Activated T-cell treated with anti-CD3 and anti-CD28 coated beads for 24 hours (primary cell): ENCODE measurements at regions not wholly inside any gene's neighbourhood (a gene's known extent, or its start where the extent isn't known, plus 50 kb on each side); places are given as distances from the start of the nearest gene placed in this dataset.
A peak's percentile ranks its signal among the peaks of the same experiment; 100 is the strongest.
"Not testable (repeated sequence)": the region's sequence is repeated elsewhere in the genome, so short reads cannot be mapped to it uniquely, and the experiment has no call there.

Experiments
- DNase-seq: peaks from one replicate; pipeline ENCODE4 v3.0.0-alpha.2; 2020; ENCODE audit warnings: low read depth

DNA sequence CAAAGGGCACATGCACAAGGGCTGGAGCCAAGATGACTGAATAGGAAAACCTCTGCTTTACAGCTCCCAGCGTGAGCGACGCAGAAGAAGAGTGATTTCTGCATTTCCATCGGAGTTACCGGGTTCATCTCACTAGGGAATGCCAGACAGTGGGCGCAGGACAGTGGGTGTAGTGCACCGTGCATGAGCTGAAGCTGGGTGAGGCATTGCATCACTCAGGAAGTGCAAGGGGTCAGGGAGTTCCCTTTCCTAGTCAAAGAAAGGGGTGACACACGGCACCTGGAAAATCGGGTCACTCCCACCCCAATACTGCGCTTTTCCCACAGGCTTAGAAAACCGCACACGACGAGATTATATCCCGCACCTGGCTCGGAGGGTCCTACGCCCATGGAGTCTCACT lies 64.5 kb upstream of the HTR1E start:
- not testable (repeated sequence) for DNase-seq

DNA sequence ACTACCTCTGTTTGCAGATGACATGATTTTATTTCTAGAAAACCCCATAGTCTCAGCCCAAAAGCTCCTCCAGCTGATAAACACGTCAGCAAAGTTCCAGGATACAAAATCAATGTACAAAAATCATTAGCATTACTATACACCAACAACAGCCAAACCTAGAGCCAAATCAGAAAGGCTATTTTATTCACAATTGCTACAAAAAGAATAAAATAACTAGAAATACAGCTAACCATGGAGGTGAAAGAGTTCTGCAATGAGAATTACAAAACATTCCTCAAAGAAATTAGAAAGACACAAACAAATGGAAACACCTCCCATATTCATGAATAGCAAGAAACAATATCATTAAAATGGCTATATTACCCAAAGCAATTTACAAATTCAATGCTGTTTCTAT lies 65.6 kb upstream of the HTR1E start:
- DNase-seq, result no peak

- DNase-seq, result no peak
These were observed 67.8 kb upstream of the HTR1E start for GRCh38 chr6:86869500-86869899.

- DNase-seq, result no peak
These were observed 77.8 kb upstream of the HTR1E start for GRCh38 chr6:86859513-86859912.

GRCh38 chr6:86858970-86859369 lies 78.4 kb upstream of the HTR1E start:
- no peak for DNase-seq

DNA sequence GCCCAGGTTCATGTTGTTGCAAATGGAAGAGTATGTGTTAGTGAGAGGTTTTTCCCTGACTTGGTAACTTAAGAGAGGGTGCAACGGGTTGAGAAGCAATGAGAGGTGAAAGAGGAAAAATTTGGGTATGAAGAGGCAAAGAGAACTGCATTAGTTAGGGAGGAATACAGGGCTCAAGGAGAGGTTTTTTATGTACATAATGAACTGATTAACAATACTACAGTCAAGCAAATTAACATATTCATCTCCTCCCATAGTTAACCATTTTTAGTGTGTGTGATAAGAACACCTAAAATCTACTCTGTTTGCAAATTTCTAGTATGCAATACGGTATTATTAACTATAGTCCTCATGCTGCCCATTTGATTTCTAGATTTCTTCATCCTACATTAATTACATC lies 79.5 kb upstream of the HTR1E start:
- no peak for DNase-seq

GRCh38 chr6:86856937-86857563 lies 80.3 kb upstream of the HTR1E start:
- peak; percentile 4 for DNase-seq

DNA sequence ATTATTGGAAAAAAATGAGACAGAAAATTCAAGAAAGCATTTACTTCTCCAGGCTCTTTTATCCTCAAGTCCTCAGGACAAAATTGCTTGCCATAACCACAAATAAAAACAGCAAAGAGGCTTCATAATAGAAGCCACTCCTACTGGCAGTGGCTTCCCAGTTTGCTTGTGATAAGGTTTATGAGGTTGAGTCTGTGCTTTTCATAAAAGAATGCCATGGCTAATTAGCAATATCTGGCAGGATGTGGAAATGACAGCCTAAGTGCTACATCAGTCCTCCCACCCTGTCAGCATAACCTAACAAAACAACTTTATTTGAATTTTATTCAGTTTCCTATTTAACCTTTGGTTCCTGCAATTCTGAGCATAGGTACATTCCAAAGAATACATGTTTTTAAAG lies 80.9 kb upstream of the HTR1E start:
- DNase-seq, result no peak

GRCh38 chr6:86848986-86849385 lies 88.3 kb upstream of the HTR1E start:
- DNase-seq, result no peak

DNA sequence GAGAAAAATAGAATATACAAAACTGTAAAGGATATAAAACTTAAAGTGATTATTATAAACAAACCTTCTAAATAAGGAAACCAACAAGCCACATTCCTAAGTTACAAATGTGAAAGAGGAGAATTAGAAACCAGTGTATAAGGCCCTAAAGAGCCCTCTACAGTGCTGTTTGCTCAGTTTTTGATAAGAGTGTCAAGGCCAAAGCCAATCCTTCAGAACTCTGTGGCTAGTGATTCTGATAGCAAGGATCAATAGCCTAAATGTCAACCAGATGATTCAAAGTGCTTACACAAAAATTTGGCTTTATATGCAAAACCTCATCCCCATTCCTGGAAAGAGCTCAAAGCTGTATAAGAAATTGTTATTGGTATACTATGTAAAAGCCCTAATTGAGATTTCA lies 104.6 kb upstream of the HTR1E start:
- DNase-seq, result no peak

GRCh38 chr6:86825436-86825835 lies 111.9 kb upstream of the HTR1E start:
- no peak for DNase-seq

DNA sequence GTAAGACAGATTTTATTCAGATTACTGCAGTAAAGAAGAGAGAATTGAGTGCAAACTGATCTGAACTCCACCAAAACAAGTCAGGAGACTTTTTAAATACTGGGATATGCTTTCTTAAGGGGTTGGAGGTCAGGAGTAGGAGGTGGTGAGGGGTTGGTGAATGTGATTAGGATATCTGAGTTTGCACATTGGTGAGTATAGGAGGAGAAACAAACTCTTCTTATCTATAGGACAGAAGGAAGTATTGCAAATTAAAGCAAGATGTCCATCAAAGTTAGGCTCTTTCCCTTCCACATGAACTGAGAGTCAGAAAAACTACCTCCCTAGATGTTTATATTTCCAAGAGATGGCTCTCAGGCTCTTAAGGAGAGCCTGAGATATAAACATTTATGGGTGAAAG lies 114.6 kb upstream of the HTR1E start:
- DNase-seq, result no peak

DNA sequence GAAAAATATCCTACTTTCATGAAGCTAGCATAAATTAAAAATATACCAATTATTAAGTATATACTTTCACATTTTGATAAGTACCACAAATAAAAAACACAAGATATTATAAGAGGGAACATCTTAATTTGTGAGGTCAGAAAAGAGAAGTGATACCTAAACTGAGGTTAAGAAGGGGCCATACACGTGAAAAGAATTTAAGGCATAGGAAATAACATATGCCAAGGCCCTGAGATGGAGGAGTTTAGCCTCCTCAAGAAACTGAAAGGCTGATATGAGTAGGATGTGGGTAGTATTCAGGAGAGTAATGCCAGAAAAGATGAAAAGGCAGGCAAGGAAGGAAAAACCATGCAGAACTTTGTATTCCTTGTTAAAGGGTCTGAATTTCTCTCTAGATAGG lies 116.6 kb upstream of the HTR1E start:
- no peak for DNase-seq

GRCh38 chr6:86793649-86794048 lies 143.7 kb upstream of the HTR1E start:
- DNase-seq, result no peak

GRCh38 chr6:86791476-86791875 lies 145.9 kb upstream of the HTR1E start:
- no peak for DNase-seq

DNA sequence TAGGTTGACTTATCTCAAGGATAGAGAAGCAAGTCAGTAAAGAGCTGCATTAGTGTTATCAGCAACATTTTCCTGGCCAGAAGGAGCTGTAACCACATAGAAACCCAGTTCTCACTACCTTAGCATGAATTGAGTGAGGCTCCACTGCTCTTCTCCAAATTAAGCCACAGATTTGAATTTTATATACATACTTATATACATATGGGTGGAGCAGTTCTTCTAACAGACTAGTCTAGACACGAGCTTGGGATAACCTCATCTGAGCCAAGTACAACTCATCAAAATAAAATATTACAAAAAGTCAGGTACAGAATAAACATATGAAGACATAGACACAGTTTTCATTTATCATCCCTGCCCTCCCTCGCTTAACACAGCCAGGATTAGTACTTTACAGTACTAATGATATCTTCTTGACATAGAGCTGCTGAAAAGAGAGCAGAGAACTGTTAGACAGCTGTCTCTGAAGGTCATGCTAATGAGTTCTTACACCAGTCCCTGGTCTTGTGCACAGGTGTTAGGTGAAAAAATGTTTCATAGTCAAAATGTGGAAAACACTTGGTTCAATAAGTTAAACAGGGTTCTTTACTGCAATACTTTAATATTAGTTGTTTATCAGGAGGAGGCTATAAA lies 147.4 kb upstream of the HTR1E start:
- no peak for DNase-seq

- DNase-seq, result no peak
These were observed 155.0 kb upstream of the HTR1E start for GRCh38 chr6:86782328-86782727.

DNA sequence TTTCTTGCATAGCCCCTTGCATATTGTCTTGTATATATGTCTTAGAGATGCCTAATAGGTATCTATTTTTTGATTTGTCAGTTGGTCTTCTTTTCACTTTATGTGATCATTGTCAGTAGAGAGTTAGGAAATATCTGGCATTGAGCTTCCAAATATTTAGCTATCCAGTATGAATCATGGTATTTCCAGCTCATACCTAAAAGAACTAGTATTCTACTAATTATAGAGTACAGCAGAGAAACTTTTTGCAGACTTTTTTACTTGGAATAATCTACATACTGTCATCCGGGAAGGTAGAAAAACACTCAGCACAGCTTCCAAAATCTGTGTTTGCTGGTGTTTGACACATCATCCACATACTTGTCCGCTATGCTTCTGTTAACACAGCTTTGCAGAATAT lies 156.4 kb upstream of the HTR1E start:
- DNase-seq, result no peak

GRCh38 chr6:86775893-86776292 lies 161.4 kb upstream of the HTR1E start:
- DNase-seq, result no peak

- DNase-seq, result no peak
These were observed 172.1 kb upstream of the HTR1E start for GRCh38 chr6:86765211-86765610.

DNA sequence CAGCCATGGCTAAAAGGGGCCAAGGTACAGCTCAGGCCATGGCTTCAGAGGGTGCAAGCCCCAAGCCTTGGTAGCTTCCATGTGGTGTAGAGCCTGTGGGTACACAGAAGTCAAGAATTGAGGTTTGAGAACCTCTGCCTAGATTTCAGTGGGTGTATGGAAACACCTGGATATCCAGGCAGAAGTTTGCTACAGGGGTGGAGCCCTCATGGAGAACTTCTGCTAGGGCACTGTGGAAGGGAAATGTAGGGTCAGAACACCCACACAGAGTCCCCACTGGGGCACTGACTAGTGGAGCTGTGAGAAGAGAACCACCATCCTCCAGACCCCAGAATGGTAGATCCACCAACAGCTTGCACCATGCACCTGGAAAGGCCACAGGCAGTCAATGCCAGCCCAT lies 177.4 kb upstream of the HTR1E start:
- not testable (repeated sequence) for DNase-seq

DNA sequence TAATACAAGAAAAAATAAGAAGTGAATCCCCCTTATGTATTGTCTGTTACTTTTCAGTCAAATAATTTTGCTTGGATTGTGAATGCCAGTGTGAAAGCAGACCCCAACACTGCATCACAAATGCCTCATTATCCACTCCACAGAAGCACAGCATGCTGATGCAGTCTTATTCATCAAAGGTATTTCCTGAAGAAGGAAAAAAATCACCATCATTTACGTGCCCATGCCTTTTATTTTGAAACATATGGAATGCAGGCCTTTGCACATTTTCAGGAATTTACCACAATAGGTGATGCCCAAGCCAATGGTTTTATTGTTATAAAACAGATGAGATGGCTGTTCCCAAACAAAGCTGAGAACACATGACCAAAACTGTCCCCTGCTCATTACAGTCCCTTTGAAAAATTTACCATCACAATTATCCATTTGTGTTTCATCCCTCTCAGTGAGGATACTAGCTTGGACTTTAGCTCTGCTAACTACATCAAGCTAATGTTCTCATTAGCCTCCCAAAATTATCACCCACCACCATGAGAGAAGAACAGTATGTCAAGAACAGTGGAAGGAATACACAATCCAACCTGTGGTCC lies 180.6 kb upstream of the HTR1E start:
- no peak for DNase-seq

GRCh38 chr6:86744048-86744447 lies 193.3 kb upstream of the HTR1E start:
- no peak for DNase-seq

DNA sequence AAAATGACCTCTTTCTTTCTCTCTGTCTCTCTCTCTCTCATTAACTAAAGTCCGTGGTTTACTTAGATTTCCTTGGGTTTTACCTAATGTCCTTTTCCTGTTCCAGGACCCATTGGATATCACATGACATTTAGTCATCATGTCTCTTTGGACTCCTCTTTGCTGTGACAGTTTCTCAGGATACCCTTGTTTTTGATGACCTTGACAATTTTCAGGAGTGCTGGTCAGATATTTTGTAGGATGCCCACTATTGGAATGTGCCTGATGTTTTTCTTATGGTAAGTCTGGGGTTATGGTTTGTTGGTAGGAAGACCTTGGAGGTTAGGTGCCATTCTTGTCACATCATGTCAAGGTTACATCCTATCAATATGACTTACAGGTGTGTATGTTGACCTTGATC lies 199.2 kb upstream of the HTR1E start:
- DNase-seq, result no peak
